A673 (cell line): ENCODE measurements at regions not wholly inside any gene's neighbourhood (a gene's known extent, or its start where the extent isn't known, plus 50 kb on each side); places are given as distances from the start of the nearest gene placed in this dataset.

Source experiments
- CTCF ChIP-seq: fragments of 300-800, 200-600 bp; sonication (generic); conservative IDR thresholded peaks from 2 replicates; pipeline ENCODE4 v1.5.1; 2017; ENCODE audit warnings: low read depth, mild to moderate bottlenecking, antibody characterized with exemption, low read length, moderate library complexity, mixed read lengths
- EZH2 ChIP-seq: fragments of 200-600 bp; sonication (generic); IDR thresholded peaks from 2 replicates; pipeline ENCODE4 v1.6.1; 2017; ENCODE audit warnings: borderline replicate concordance, low read depth, mild to moderate bottlenecking, mixed read lengths, antibody characterized with exemption, low read length; ENCODE audit not compliant: poor library complexity, severe bottlenecking

GRCh38 chr14:54047645-54048308, 91.2 kb upstream of the BMP4 start:
- TF ChIP-seq CTCF, result no peak
- TF ChIP-seq EZH2, result no peak
